CD8-positive, alpha-beta memory T cell (primary cell): ENCODE measurements at regions not wholly inside any gene's neighbourhood (a gene's known extent, or its start where the extent isn't known, plus 50 kb on each side); places are given as distances from the start of the nearest gene placed in this dataset.
"Not testable (repeated sequence)": the region's sequence is repeated elsewhere in the genome, so short reads cannot be mapped to it uniquely, and the experiment has no call there.

Experiments
- CTCF ChIA-PET: fragments of 350-600 bp; sonication (Branson Sonifier 250); formaldehyde crosslinking; loops from one replicate; lab custom pipeline; 2021; ENCODE audit warnings: antibody characterized with exemption; lab: Charles Lee
- POLR2A ChIA-PET: fragments of 350-600 bp; sonication (Branson Sonifier 250); formaldehyde crosslinking; loops from one replicate; lab custom pipeline; 2021; ENCODE audit warnings: antibody characterized with exemption; lab: Charles Lee
- DNase-seq, 5 donors: peaks; one replicate each; pipeline versions ENCODE4 v3.0.0 to v3.0.0-alpha.2; 2020 to 2022; ENCODE audit warnings: mixed read lengths in 1 of 5
- H3K27ac ChIP-seq: one replicate; pipeline ENCODE4 v1.7.0; 2013; ENCODE audit warnings: low read depth, mild to moderate bottlenecking, low read length, moderate library complexity
- H3K27me3 ChIP-seq: 2 replicates; pipeline ENCODE4 v1.7.0; 2013; ENCODE audit warnings: low read length, mild to moderate bottlenecking; ENCODE audit not compliant: insufficient read depth, poor library complexity, severe bottlenecking
- H3K36me3 ChIP-seq: 2 replicates; pipeline ENCODE4 v1.7.0; 2013; ENCODE audit warnings: mild to moderate bottlenecking, low read length, moderate library complexity; ENCODE audit not compliant: insufficient read depth
- H3K4me1 ChIP-seq: 2 replicates; pipeline ENCODE4 v1.7.0; 2013; ENCODE audit warnings: mild to moderate bottlenecking, low read length, moderate library complexity; ENCODE audit not compliant: insufficient read depth
- H3K4me3 ChIP-seq: 2 replicates; pipeline ENCODE4 v1.7.0; 2013; ENCODE audit warnings: mild to moderate bottlenecking, low read length
- H3K9me3 ChIP-seq: 2 replicates; pipeline ENCODE4 v1.7.0; 2013; ENCODE audit warnings: mild to moderate bottlenecking, low read length
- H3K27ac Mint-ChIP-seq, 8 donors: one replicate each; pipeline ENCODE4 v1.8.0; 2020 to 2021; ENCODE audit warnings: mixed read lengths in 8 of 8, mild to moderate bottlenecking in 6 of 8, inconsistent platforms in 3 of 8, moderate library complexity in 3 of 8
- H3K27me3 Mint-ChIP-seq, 2 donors: one replicate each; pipeline ENCODE4 v1.8.0; 2020 to 2021; ENCODE audit warnings: mixed read lengths in 2 of 2, mild to moderate bottlenecking in 1 of 2, moderate library complexity in 1 of 2
- H3K36me3 Mint-ChIP-seq, 3 donors: one replicate each; pipeline ENCODE4 v1.8.0; 2020 to 2021; ENCODE audit warnings: mixed read lengths in 3 of 3, inconsistent platforms in 1 of 3, mild to moderate bottlenecking in 1 of 3
- H3K4me1 Mint-ChIP-seq, 3 donors: one replicate each; pipeline ENCODE4 v1.8.0; 2020 to 2021; ENCODE audit warnings: mixed read lengths in 3 of 3, inconsistent platforms in 1 of 3, mild to moderate bottlenecking in 1 of 3
- H3K4me3 Mint-ChIP-seq, 7 donors: one replicate each; pipeline ENCODE4 v1.8.0; 2020 to 2021; ENCODE audit warnings: mixed read lengths in 7 of 7, mild to moderate bottlenecking in 6 of 7, moderate library complexity in 4 of 7, inconsistent platforms in 2 of 7
- H3K9me3 Mint-ChIP-seq, 5 donors: one replicate each; pipeline ENCODE4 v1.8.0; 2020 to 2022; ENCODE audit warnings: mixed read lengths in 5 of 5, mild to moderate bottlenecking in 3 of 5, moderate library complexity in 2 of 5, inconsistent platforms in 1 of 5

- no peak overlapping the region for H3K27ac ChIP-seq
- ChIA-PET CTCF (no interaction called here), POLR2A (no interaction called here)
- no peak overlapping the region for H3K27ac Mint-ChIP-seq
- H3K4me1 Mint-ChIP-seq = no peaks in the 10 kb centered on the region
- peaks cover 0 to 2% (median 0%) of the 10 kb centered on the region in 5 donors for H3K9me3 Mint-ChIP-seq
- no peak overlapping the region for H3K4me3 ChIP-seq
- H3K4me1 ChIP-seq = no peaks in the 10 kb centered on the region
- no peak for DNase-seq
- H3K4me3 Mint-ChIP-seq = no peak overlapping the region
- H3K9me3 ChIP-seq = no peaks in the 10 kb centered on the region
- peaks cover 1 to 6% of the 10 kb centered on the region in 2 donors for H3K27me3 Mint-ChIP-seq
- H3K27me3 ChIP-seq = no peaks in the 10 kb centered on the region
- H3K36me3 Mint-ChIP-seq = no peaks in the 10 kb centered on the region
- H3K36me3 ChIP-seq = no peaks in the 10 kb centered on the region
Measured at GRCh38 chr11:109048098-109048497, 373.9 kb upstream of the C11orf87 start.

- Mint-ChIP-seq H3K4me3 (no peak overlapping the region), H3K27ac (no peak overlapping the region), H3K9me3 (peaks cover 0 to 2% (median 0%) of the 10 kb centered on the region in 5 donors), H3K36me3 (no peaks in the 10 kb centered on the region), H3K27me3 (peaks cover 1 to 6% of the 10 kb centered on the region in 2 donors), H3K4me1 (no peaks in the 10 kb centered on the region)
- Histone ChIP-seq H3K4me1 (no peaks in the 10 kb centered on the region), H3K27me3 (no peaks in the 10 kb centered on the region), H3K9me3 (no peaks in the 10 kb centered on the region), H3K36me3 (no peaks in the 10 kb centered on the region), H3K4me3 (no peak overlapping the region), H3K27ac (no peak overlapping the region)
- POLR2A ChIA-PET = no interaction called here
- DNase-seq = no peak
- CTCF ChIA-PET = no interaction called here
Measured at GRCh38 chr11:109051200-109051599, 370.8 kb upstream of the C11orf87 start.

- Histone ChIP-seq H3K27ac (no peak overlapping the region), H3K36me3 (no peaks in the 10 kb centered on the region), H3K27me3 (no peaks in the 10 kb centered on the region), H3K4me3 (no peak overlapping the region), H3K9me3 (no peaks in the 10 kb centered on the region), H3K4me1 (no peaks in the 10 kb centered on the region)
- CTCF ChIA-PET = no interaction called here
- Mint-ChIP-seq H3K27ac (no peak overlapping the region), H3K27me3 (peaks cover 6 to 7% of the 10 kb centered on the region in 2 donors), H3K36me3 (no peaks in the 10 kb centered on the region), H3K4me1 (peaks cover 0 to 3% (median 3%) of the 10 kb centered on the region in 3 donors), H3K9me3 (no peaks in the 10 kb centered on the region), H3K4me3 (no peak overlapping the region)
- POLR2A ChIA-PET = no interaction called here
- DNase-seq = no peak
Measured at GRCh38 chr11:109059402-109059801, 362.6 kb upstream of the C11orf87 start.

- peaks cover 7 to 9% of the 10 kb centered on the region in 2 donors for H3K27me3 Mint-ChIP-seq
- H3K4me1 Mint-ChIP-seq = peaks cover 12 to 13% (median 12%) of the 10 kb centered on the region in 3 donors
- no peaks in the 10 kb centered on the region for H3K36me3 Mint-ChIP-seq
- no peak overlapping the region for H3K4me3 ChIP-seq
- no peaks in the 10 kb centered on the region for H3K27me3 ChIP-seq
- H3K27ac ChIP-seq = no peak overlapping the region
- H3K9me3 Mint-ChIP-seq = peaks cover 0 to 7% (median 0%) of the 10 kb centered on the region in 5 donors
- no peaks in the 10 kb centered on the region for H3K4me1 ChIP-seq
- ChIA-PET CTCF (no interaction called here), POLR2A (no interaction called here)
- no peak overlapping the region for H3K4me3 Mint-ChIP-seq
- no peaks in the 10 kb centered on the region for H3K36me3 ChIP-seq
- no peak for DNase-seq
- peak overlapping the region in 1 of 8 donors; percentile 38 for H3K27ac Mint-ChIP-seq
- no peaks in the 10 kb centered on the region for H3K9me3 ChIP-seq
Measured at GRCh38 chr11:109061394-109061793, 360.6 kb upstream of the C11orf87 start.

GRCh38 chr11:109062445-109062844 lies 359.5 kb upstream of the C11orf87 start:
- Histone ChIP-seq H3K27ac (no peak overlapping the region), H3K27me3 (no peaks in the 10 kb centered on the region), H3K9me3 (no peaks in the 10 kb centered on the region), H3K4me3 (no peak overlapping the region), H3K4me1 (no peaks in the 10 kb centered on the region), H3K36me3 (no peaks in the 10 kb centered on the region)
- no peak for DNase-seq
- Mint-ChIP-seq H3K4me3 (no peak overlapping the region), H3K27ac (no peak overlapping the region), H3K9me3 (peaks cover 0 to 7% (median 0%) of the 10 kb centered on the region in 5 donors), H3K27me3 (peaks cover 7 to 11% of the 10 kb centered on the region in 2 donors), H3K4me1 (peaks cover 12 to 13% (median 12%) of the 10 kb centered on the region in 3 donors), H3K36me3 (no peaks in the 10 kb centered on the region)
- ChIA-PET CTCF (no interaction called here), POLR2A (no interaction called here)

GRCh38 chr11:109062871-109063270 lies 359.1 kb upstream of the C11orf87 start:
- Histone ChIP-seq H3K36me3 (no peaks in the 10 kb centered on the region), H3K9me3 (no peaks in the 10 kb centered on the region), H3K27me3 (no peaks in the 10 kb centered on the region), H3K4me1 (no peaks in the 10 kb centered on the region), H3K4me3 (no peak overlapping the region), H3K27ac (no peak overlapping the region)
- H3K4me3 Mint-ChIP-seq = no peak overlapping the region
- H3K27me3 Mint-ChIP-seq = peaks cover 7 to 11% of the 10 kb centered on the region in 2 donors
- POLR2A ChIA-PET = no interaction called here
- no peaks in the 10 kb centered on the region for H3K36me3 Mint-ChIP-seq
- DNase-seq = no peak
- CTCF ChIA-PET = no interaction called here
- no peak overlapping the region for H3K27ac Mint-ChIP-seq
- H3K4me1 Mint-ChIP-seq = peaks cover 12 to 13% (median 12%) of the 10 kb centered on the region in 3 donors
- H3K9me3 Mint-ChIP-seq = peaks cover 0 to 7% (median 0%) of the 10 kb centered on the region in 5 donors

GRCh38 chr11:109064618-109065311 lies 357.2 kb upstream of the C11orf87 start:
- peaks cover 12 to 19% (median 16%) of the 10 kb centered on the region in 3 donors for H3K4me1 Mint-ChIP-seq
- CTCF ChIA-PET, H3K27me3 ChIP-seq, H3K4me1 ChIP-seq, H3K36me3 Mint-ChIP-seq, H3K9me3 ChIP-seq, H3K27ac Mint-ChIP-seq, POLR2A ChIA-PET, H3K4me3 ChIP-seq, H3K4me3 Mint-ChIP-seq, H3K27ac ChIP-seq, H3K36me3 ChIP-seq, H3K9me3 Mint-ChIP-seq: not testable (repeated sequence)
- peak in 2 of 5 donors; percentile 21 to 46 for DNase-seq
- peaks cover 4 to 11% of the 10 kb centered on the region in 2 donors for H3K27me3 Mint-ChIP-seq

GRCh38 chr11:109071262-109071661 lies 350.7 kb upstream of the C11orf87 start:
- Histone ChIP-seq H3K27ac (no peak overlapping the region), H3K4me1 (no peaks in the 10 kb centered on the region), H3K36me3 (no peaks in the 10 kb centered on the region), H3K4me3 (no peak overlapping the region), H3K27me3 (no peaks in the 10 kb centered on the region), H3K9me3 (no peaks in the 10 kb centered on the region)
- peaks cover 0 to 2% of the 10 kb centered on the region in 2 donors for H3K27me3 Mint-ChIP-seq
- ChIA-PET CTCF (no interaction called here), POLR2A (no interaction called here)
- no peak overlapping the region for H3K4me3 Mint-ChIP-seq
- peaks cover 0 to 6% (median 4%) of the 10 kb centered on the region in 3 donors for H3K4me1 Mint-ChIP-seq
- no peaks in the 10 kb centered on the region for H3K36me3 Mint-ChIP-seq
- no peak overlapping the region for H3K27ac Mint-ChIP-seq
- H3K9me3 Mint-ChIP-seq = peaks cover 0 to 11% (median 9%) of the 10 kb centered on the region in 5 donors
- DNase-seq = no peak
